Dedifferentiated amniotic fluid mesenchymal stem cell (primary cell): ENCODE measurements at regions not wholly inside any gene's neighbourhood (a gene's known extent, or its start where the extent isn't known, plus 50 kb on each side); places are given as distances from the start of the nearest gene placed in this dataset.
A peak's percentile ranks its signal among the peaks of the same experiment; 100 is the strongest.

Experiments
- DNase-seq: peaks from one replicate; pipeline ENCODE4 v3.0.0-alpha.2; 2016; ENCODE audit errors: extremely low spot score

GRCh38 chr14:54309615-54310014, 87.2 kb upstream of the CDKN3 start:
- DNase-seq: no peak

GRCh38 chr14:54310151-54310850, 86.5 kb upstream of the CDKN3 start:
- DNase-seq: no peak

GRCh38 chr14:54310851-54311228, 86.0 kb upstream of the CDKN3 start:
- no peak for DNase-seq

GRCh38 chr14:54312166-54312801, 84.5 kb upstream of the CDKN3 start:
- DNase-seq: peak; percentile 84

- no peak for DNase-seq
Measured at GRCh38 chr14:54314365-54315104, 82.3 kb upstream of the CDKN3 start.

GRCh38 chr14:54316652-54317051, 80.2 kb upstream of the CDKN3 start:
- DNase-seq: no peak

DNA sequence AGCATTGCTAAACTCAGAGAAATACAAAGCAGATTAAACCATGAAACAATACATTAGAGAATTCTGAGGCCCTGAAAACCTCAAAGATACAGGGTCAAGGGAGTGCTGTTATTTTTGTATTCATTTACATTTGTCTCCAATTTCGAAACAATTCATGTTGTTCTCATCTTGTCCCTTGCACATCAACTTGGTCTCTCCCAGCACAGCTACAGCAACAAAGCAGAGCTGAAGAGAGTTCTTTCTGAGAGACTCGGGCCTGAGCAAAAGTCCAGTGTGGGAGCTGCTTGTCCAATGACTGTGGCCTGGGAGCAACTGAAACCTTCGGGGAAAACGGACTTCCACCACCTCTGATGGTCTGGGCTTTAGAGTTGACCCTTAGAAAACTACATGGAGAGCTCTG, 79.4 kb upstream of the CDKN3 start:
- no peak for DNase-seq

DNA sequence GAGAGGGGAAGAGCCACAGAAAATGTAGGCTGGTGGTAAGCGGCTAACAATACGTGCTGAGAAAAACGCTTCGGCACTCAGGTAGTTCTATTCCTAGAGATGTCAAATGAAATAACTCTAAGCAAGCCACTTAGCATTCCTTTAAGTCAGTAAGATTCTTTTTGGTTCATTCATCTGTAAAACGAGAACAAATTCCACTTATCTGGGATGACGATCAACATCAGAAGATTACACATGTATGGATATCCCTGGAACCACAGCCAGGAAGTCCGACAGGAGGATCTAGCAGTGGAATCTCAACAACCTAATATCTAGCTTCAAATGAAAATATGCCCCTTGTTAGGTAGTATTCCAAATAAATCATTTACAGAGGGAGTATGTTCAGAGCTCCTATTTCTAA, 74.6 kb upstream of the CDKN3 start:
- no peak for DNase-seq

DNA sequence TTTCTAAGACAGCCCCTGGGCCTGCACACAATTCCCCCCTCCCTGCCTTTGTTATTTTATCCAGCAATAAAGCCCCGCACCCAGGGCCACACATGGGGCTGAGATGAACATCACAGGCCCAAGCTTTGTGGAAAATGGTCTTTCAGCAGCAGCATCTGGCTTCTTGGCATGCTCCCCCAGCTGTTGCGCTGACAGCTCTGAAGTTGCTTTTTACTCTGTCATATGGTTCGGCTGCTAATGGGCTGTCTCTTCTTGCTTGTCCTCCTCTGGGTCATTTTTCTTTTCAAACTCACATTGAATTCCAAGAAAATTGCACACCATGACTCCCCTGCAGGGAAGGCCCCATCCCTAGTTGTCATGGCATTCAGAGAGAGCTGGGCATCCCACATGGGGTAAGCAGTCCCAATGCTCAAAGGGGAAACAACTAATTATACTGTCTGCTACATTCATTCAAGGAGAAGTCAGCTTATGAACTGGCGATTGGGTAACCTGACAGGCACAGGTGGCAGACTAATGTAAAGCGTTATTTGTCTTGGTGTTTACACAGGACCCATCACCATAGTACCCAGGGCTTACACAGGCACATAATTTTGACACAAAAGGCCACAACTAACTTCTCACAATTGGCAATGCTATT, 74.0 kb upstream of the CDKN3 start:
- DNase-seq: no peak

DNA sequence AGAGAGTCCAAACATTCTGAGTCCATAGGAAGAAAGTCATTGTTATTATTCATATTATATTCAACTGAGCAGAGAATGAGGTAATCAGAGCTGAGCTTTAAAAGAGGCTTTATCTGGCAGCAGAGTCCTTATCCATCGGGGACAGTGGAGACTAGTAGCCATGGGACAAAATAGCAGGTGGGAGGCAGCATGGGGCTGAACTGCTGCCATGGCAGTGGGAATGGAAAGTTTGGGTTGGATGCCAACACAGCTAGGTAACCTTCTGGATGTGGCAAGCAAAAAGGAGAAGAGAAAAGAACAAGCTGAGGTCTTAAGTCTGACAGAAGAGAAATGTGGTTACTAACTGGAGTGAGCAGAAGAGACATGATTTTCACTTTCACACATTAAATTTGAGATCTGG, 71.0 kb upstream of the CDKN3 start:
- peak; percentile 25 for DNase-seq

DNA sequence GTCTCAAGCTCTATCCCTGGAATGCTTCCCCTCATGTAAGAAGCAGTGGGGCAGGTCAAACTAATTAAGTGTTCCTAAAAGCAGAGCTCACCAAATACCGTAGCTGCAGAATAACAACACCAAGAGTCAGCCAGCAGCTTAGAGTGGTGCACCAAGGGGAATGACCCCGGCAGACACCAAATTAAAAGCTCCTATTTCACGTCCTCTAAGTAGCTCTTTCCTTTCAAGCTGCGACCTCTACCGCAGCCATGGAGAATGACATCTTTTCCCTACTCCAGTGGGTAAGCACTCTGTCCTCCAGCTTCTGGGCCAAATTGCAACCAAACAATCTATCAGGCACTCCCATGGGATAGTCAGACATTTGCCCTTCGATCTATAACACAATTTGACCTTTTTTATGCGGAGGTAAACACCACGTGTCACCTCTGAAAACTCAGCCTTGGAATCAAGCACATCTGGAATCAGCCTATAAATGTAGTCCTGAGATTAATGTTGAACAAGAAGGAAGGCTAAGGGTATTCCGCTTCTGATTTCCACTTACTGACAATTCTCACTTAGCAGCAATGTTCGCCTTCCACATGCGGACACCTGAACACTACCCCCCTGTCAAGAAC, 67.6 kb upstream of the CDKN3 start:
- DNase-seq: peak; percentile 47

DNA sequence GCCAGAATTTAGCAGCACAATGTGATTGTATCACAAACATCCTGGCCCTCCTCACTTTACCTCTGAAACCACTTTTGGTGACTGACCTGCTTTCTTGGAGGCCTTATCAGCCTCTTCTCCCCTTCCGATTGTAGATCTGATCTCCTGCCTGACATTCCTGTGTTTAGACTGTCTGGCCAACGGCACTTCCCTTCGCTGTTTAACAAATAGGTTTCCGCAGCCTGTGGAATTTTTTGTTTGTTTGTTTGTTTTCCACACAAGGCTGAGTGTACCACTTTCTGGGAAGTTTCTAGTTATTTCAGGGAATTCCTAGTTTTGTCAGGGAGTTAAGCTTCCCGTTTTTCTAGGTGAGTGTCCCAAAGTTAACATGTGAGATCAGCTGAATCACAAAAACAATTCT, 65.9 kb upstream of the CDKN3 start:
- no peak for DNase-seq

GRCh38 chr14:54331516-54331915, 65.3 kb upstream of the CDKN3 start:
- no peak for DNase-seq

DNA sequence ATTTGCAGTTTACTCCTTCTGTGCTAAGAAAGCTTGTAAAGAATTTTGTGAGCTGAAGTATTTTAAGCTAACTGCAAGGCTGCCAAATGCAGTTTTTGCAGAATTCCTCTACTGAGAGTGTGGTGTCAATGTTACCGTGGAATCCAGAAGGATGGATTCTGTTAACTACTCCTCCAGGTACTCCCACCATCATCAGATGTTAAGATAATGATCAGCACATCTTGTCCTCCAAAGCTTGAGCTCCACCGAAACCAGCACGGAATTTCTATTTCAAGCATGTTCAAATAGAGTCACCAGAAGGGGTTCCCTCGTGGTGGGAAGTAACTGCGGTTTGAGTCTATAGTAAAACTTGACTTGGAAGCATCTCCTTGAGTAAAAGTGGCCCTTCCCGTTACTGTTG, 64.3 kb upstream of the CDKN3 start:
- no peak for DNase-seq

GRCh38 chr14:54333511-54333910, 63.3 kb upstream of the CDKN3 start:
- no peak for DNase-seq

- DNase-seq: no peak
Measured at GRCh38 chr14:54335569-54336155, 61.1 kb upstream of the CDKN3 start.

- no peak for DNase-seq
Measured at GRCh38 chr14:54337314-54337713, 59.5 kb upstream of the CDKN3 start.

GRCh38 chr14:54338696-54339317, 58.0 kb upstream of the CDKN3 start:
- no peak for DNase-seq

- no peak for DNase-seq
Measured at GRCh38 chr14:54339771-54340170, 57.0 kb upstream of the CDKN3 start.

DNA sequence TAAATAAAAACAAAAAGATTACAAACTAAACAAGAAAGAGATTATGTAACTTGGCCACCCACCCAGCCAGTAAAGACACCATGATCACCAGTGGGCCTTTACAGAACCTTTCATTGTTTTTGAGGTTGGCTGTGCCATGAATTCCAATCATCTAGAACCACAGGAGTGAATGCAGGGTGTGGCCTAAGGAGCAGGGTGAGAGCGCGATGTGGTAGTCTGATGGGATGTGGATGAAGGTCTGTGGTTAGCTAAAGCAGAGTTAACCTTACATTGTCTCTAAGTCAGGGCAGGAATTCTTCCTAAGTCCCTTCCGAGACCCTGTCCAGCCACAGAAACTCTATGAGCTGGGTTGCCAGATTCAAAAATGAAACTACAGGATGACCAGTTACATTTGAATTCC, 54.0 kb upstream of the CDKN3 start:
- no peak for DNase-seq
